IPS-15b (cell line): ENCODE measurements at regions not wholly inside any gene's neighbourhood (a gene's known extent, or its start where the extent isn't known, plus 50 kb on each side); places are given as distances from the start of the nearest gene placed in this dataset.
"Not testable (repeated sequence)": the region's sequence is repeated elsewhere in the genome, so short reads cannot be mapped to it uniquely, and the experiment has no call there.

Experiments
- H3K27me3 ChIP-seq: one replicate; pipeline ENCODE4 v1.6.1; 2013; ENCODE audit warnings: low read length; ENCODE audit not compliant: control insufficient read depth, insufficient read depth
- H3K36me3 ChIP-seq: one replicate; pipeline ENCODE4 v1.6.1; 2013; ENCODE audit warnings: low read length; ENCODE audit not compliant: control insufficient read depth, insufficient read depth
- H3K4me1 ChIP-seq: one replicate; pipeline ENCODE4 v1.6.1; 2013; ENCODE audit warnings: mild to moderate bottlenecking, low read length; ENCODE audit not compliant: control insufficient read depth, insufficient read depth
- H3K4me3 ChIP-seq: one replicate; pipeline ENCODE4 v1.5.1; 2013; ENCODE audit warnings: low read depth, low read length
- H3K9ac ChIP-seq: one replicate; pipeline ENCODE4 v1.6.1; 2013; ENCODE audit warnings: low read depth, mild to moderate bottlenecking, low read length
- H3K9me3 ChIP-seq: one replicate; pipeline ENCODE4 v1.6.1; 2013; ENCODE audit warnings: mild to moderate bottlenecking, low read length; ENCODE audit not compliant: control insufficient read depth, insufficient read depth

GRCh38 chr2:196513796-196514526 is 125.6 kb upstream of the CCDC150 start:
- H3K4me1 ChIP-seq = peaks cover 4% of the 10 kb centered on the region
- no peak overlapping the region for H3K4me3 ChIP-seq
- no peak overlapping the region for H3K9ac ChIP-seq
- no peaks in the 10 kb centered on the region for H3K9me3 ChIP-seq
- H3K27me3 ChIP-seq = peaks cover 2% of the 10 kb centered on the region
- H3K36me3 ChIP-seq = no peaks in the 10 kb centered on the region

GRCh38 chr2:196514641-196515040 is 124.9 kb upstream of the CCDC150 start:
- Histone ChIP-seq H3K9me3 (no peaks in the 10 kb centered on the region), H3K27me3 (peaks cover 2% of the 10 kb centered on the region), H3K4me3 (no peak overlapping the region), H3K4me1 (peaks cover 4% of the 10 kb centered on the region), H3K9ac (no peak overlapping the region), H3K36me3 (no peaks in the 10 kb centered on the region)

GRCh38 chr2:196515051-196515450 is 124.5 kb upstream of the CCDC150 start:
- no peak overlapping the region for H3K9ac ChIP-seq
- H3K4me3 ChIP-seq = no peak overlapping the region
- no peaks in the 10 kb centered on the region for H3K9me3 ChIP-seq
- H3K27me3 ChIP-seq = peaks cover 2% of the 10 kb centered on the region
- no peaks in the 10 kb centered on the region for H3K36me3 ChIP-seq
- peaks cover 4% of the 10 kb centered on the region for H3K4me1 ChIP-seq

- Histone ChIP-seq H3K4me1 (peaks cover 4% of the 10 kb centered on the region), H3K36me3 (no peaks in the 10 kb centered on the region), H3K9ac (no peak overlapping the region), H3K27me3 (peaks cover 2% of the 10 kb centered on the region), H3K9me3 (no peaks in the 10 kb centered on the region), H3K4me3 (no peak overlapping the region)
These were observed 123.9 kb upstream of the CCDC150 start for GRCh38 chr2:196515608-196516007.

GRCh38 chr2:196516564-196516963 is 123.0 kb upstream of the CCDC150 start:
- no peaks in the 10 kb centered on the region for H3K9me3 ChIP-seq
- H3K4me3 ChIP-seq = no peak overlapping the region
- no peak overlapping the region for H3K9ac ChIP-seq
- peaks cover 2% of the 10 kb centered on the region for H3K27me3 ChIP-seq
- no peaks in the 10 kb centered on the region for H3K36me3 ChIP-seq
- H3K4me1 ChIP-seq = peaks cover 4% of the 10 kb centered on the region

GRCh38 chr2:196520605-196521004 is 118.9 kb upstream of the CCDC150 start:
- no peak overlapping the region for H3K9ac ChIP-seq
- H3K4me1 ChIP-seq = peaks cover 4% of the 10 kb centered on the region
- H3K27me3 ChIP-seq = peaks cover 2% of the 10 kb centered on the region
- no peaks in the 10 kb centered on the region for H3K36me3 ChIP-seq
- no peaks in the 10 kb centered on the region for H3K9me3 ChIP-seq
- no peak overlapping the region for H3K4me3 ChIP-seq

GRCh38 chr2:196526981-196527725 is 112.4 kb upstream of the CCDC150 start:
- H3K36me3 ChIP-seq, H3K4me1 ChIP-seq, H3K9ac ChIP-seq, H3K9me3 ChIP-seq, H3K27me3 ChIP-seq: not testable (repeated sequence)
- H3K4me3 ChIP-seq = peak overlapping the region; percentile 32

GRCh38 chr2:196528486-196529223 is 110.9 kb upstream of the CCDC150 start:
- Histone ChIP-seq H3K4me1 (no peaks in the 10 kb centered on the region), H3K4me3 (no peak overlapping the region), H3K36me3 (no peaks in the 10 kb centered on the region), H3K27me3 (no peaks in the 10 kb centered on the region), H3K9ac (no peak overlapping the region), H3K9me3 (no peaks in the 10 kb centered on the region)

- no peak overlapping the region for H3K9ac ChIP-seq
- no peaks in the 10 kb centered on the region for H3K9me3 ChIP-seq
- H3K4me3 ChIP-seq = no peak overlapping the region
- no peaks in the 10 kb centered on the region for H3K27me3 ChIP-seq
- H3K36me3 ChIP-seq = no peaks in the 10 kb centered on the region
- H3K4me1 ChIP-seq = no peaks in the 10 kb centered on the region
These were observed 108.6 kb upstream of the CCDC150 start for GRCh38 chr2:196530910-196531309.

GRCh38 chr2:196533772-196534397 is 105.6 kb upstream of the CCDC150 start:
- Histone ChIP-seq H3K27me3 (no peaks in the 10 kb centered on the region), H3K36me3 (no peaks in the 10 kb centered on the region), H3K4me1 (no peaks in the 10 kb centered on the region), H3K4me3 (no peak overlapping the region), H3K9ac (no peak overlapping the region), H3K9me3 (no peaks in the 10 kb centered on the region)

- Histone ChIP-seq H3K4me3 (no peak overlapping the region), H3K9me3 (no peaks in the 10 kb centered on the region), H3K36me3 (no peaks in the 10 kb centered on the region), H3K9ac (no peak overlapping the region), H3K4me1 (no peaks in the 10 kb centered on the region), H3K27me3 (no peaks in the 10 kb centered on the region)
These were observed 105.0 kb upstream of the CCDC150 start for GRCh38 chr2:196534495-196534894.
